ENCODE measurements at regions not wholly inside any gene's neighbourhood (a gene's known extent, or its start where the extent isn't known, plus 50 kb on each side); places are given as distances from the start of the nearest gene placed in this dataset.

GRCh38 chr5:74030371-74030770, 404.4 kb downstream of the ARHGEF28 start (continued):
- TF ChIP-seq SAP30 (IDR thresholded peaks at IDR 0.05; ENCODE audit: insufficient read depth, insufficient replicate concordance, low read length) (no peak), JUND (IDR thresholded peaks at IDR 0.05; ENCODE audit: low read length) (no peak), SP2 (IDR thresholded peaks at IDR 0.05; ENCODE audit: low read length) (no peak)
